NB4 (cell line): ENCODE measurements at regions not wholly inside any gene's neighbourhood (a gene's known extent, or its start where the extent isn't known, plus 50 kb on each side); places are given as distances from the start of the nearest gene placed in this dataset.

Experiments used
- POLR2A ChIP-seq: IDR thresholded peaks from 2 replicates; pipeline ENCODE4 v1.6.1; 2011; ENCODE audit warnings: mild to moderate bottlenecking; ENCODE audit not compliant: insufficient read length; ENCODE audit errors: extremely low read depth
- TF ChIP-seq, protein P1 (sequence below): IDR thresholded peaks from one replicate; pipeline ENCODE4 v1.5.1; 2012; ENCODE audit warnings: low read depth, low read length
- TF ChIP-seq, protein P2 (sequence below): IDR thresholded peaks from 2 replicates; pipeline ENCODE4 v1.6.1; 2011; ENCODE audit warnings: low read depth, low read length

DNA sequence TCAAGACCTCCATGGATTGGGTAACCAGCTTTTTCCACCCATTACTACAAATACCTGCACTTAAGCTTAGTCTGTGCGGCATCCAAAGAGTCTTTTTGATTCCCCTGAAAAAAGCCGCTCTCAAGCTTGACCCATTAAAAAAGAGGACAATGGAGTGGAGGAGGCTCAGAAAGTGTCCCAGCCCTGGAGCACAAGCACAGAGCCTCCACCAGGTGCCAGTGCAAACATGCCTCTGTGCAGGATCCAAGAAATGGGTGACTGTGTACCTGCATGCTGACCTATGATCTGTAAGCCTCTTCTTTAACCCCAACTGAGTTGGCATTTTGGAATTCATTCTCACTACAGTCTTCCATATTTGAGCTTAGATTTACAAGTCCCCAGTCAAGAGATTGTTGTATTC lies 168.3 kb upstream of the TLE4 start:
- no peak for TF ChIP-seq POLR2A
- TF ChIP-seq, protein P1, sequence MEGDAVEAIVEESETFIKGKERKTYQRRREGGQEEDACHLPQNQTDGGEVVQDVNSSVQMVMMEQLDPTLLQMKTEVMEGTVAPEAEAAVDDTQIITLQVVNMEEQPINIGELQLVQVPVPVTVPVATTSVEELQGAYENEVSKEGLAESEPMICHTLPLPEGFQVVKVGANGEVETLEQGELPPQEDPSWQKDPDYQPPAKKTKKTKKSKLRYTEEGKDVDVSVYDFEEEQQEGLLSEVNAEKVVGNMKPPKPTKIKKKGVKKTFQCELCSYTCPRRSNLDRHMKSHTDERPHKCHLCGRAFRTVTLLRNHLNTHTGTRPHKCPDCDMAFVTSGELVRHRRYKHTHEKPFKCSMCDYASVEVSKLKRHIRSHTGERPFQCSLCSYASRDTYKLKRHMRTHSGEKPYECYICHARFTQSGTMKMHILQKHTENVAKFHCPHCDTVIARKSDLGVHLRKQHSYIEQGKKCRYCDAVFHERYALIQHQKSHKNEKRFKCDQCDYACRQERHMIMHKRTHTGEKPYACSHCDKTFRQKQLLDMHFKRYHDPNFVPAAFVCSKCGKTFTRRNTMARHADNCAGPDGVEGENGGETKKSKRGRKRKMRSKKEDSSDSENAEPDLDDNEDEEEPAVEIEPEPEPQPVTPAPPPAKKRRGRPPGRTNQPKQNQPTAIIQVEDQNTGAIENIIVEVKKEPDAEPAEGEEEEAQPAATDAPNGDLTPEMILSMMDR = no peak
- TF ChIP-seq, protein P2, sequence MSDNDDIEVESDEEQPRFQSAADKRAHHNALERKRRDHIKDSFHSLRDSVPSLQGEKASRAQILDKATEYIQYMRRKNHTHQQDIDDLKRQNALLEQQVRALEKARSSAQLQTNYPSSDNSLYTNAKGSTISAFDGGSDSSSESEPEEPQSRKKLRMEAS = no peak
